ENCODE measurements at regions not wholly inside any gene's neighbourhood (a gene's known extent, or its start where the extent isn't known, plus 50 kb on each side); places are given as distances from the start of the nearest gene placed in this dataset.

GRCh38 chr19:31903979-31904378, 441.4 kb upstream of the ZNF507 start:
- Histone ChIP-seq H3K9ac (ENCODE audit: low read length) (no peak overlapping the region), H3K27ac (ENCODE audit: low read length) (no peak overlapping the region), H3K36me3 (replicated peaks; ENCODE audit: low read depth, low read length) (no peaks in the 10 kb centered on the region), H3K4me1 (ENCODE audit: low read length) (no peaks in the 10 kb centered on the region), H2AFZ (ENCODE audit: low read depth, low read length) (no peak overlapping the region), H4K20me1 (ENCODE audit: insufficient read depth, low read length) (no peaks in the 10 kb centered on the region), H3K9me3 (ENCODE audit: insufficient read depth, low read length) (no peaks in the 10 kb centered on the region; the same call in 1 of the 2 replicates), H3K4me2 (ENCODE audit: low read length) (no peak overlapping the region), H3K4me3 (ENCODE audit: low read length) (no peak overlapping the region), H3K27me3 (ENCODE audit: low read depth, low read length) (no peaks in the 10 kb centered on the region), H3K79me2 (ENCODE audit: low read length) (no peaks in the 10 kb centered on the region)
- TF ChIP-seq, protein P1, sequence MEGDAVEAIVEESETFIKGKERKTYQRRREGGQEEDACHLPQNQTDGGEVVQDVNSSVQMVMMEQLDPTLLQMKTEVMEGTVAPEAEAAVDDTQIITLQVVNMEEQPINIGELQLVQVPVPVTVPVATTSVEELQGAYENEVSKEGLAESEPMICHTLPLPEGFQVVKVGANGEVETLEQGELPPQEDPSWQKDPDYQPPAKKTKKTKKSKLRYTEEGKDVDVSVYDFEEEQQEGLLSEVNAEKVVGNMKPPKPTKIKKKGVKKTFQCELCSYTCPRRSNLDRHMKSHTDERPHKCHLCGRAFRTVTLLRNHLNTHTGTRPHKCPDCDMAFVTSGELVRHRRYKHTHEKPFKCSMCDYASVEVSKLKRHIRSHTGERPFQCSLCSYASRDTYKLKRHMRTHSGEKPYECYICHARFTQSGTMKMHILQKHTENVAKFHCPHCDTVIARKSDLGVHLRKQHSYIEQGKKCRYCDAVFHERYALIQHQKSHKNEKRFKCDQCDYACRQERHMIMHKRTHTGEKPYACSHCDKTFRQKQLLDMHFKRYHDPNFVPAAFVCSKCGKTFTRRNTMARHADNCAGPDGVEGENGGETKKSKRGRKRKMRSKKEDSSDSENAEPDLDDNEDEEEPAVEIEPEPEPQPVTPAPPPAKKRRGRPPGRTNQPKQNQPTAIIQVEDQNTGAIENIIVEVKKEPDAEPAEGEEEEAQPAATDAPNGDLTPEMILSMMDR (IDR thresholded peaks at IDR 0.05; ENCODE audit: low read depth, low read length): no peak
- no peak for TF ChIP-seq EZH2phosphoT487 (IDR thresholded peaks at IDR 0.05; ENCODE audit: low read depth)

- Histone ChIP-seq H3K9me3 (ENCODE audit: insufficient read depth, low read length) (no peaks in the 10 kb centered on the region; the same call in 1 of the 2 replicates), H3K4me3 (ENCODE audit: low read length) (no peak overlapping the region), H4K20me1 (ENCODE audit: insufficient read depth, low read length) (no peaks in the 10 kb centered on the region), H3K36me3 (replicated peaks; ENCODE audit: low read depth, low read length) (no peaks in the 10 kb centered on the region), H3K9ac (ENCODE audit: low read length) (no peak overlapping the region), H3K4me1 (ENCODE audit: low read length) (no peaks in the 10 kb centered on the region), H3K4me2 (ENCODE audit: low read length) (no peak overlapping the region), H3K27me3 (ENCODE audit: low read depth, low read length) (no peaks in the 10 kb centered on the region), H3K27ac (ENCODE audit: low read length) (no peak overlapping the region), H3K79me2 (ENCODE audit: low read length) (no peaks in the 10 kb centered on the region), H2AFZ (ENCODE audit: low read depth, low read length) (no peak overlapping the region)
- no peak for TF ChIP-seq EZH2phosphoT487 (IDR thresholded peaks at IDR 0.05; ENCODE audit: low read depth)
- TF ChIP-seq, protein P1 (IDR thresholded peaks at IDR 0.05; ENCODE audit: low read depth, low read length): no peak
These were observed 439.1 kb upstream of the ZNF507 start for GRCh38 chr19:31906111-31906871.

- no peak overlapping the region for H2AFZ ChIP-seq (ENCODE audit: low read depth, low read length)
- H3K27ac ChIP-seq (ENCODE audit: low read length): no peak overlapping the region
- no peak overlapping the region for H3K4me3 ChIP-seq (ENCODE audit: low read length)
- H3K4me2 ChIP-seq (ENCODE audit: low read length): no peak overlapping the region
- no peak for TF ChIP-seq EZH2phosphoT487 (IDR thresholded peaks at IDR 0.05; ENCODE audit: low read depth)
- TF ChIP-seq, protein P1 (IDR thresholded peaks at IDR 0.05; ENCODE audit: low read depth, low read length): no peak
- H3K9me3 ChIP-seq (ENCODE audit: insufficient read depth, low read length): no peaks in the 10 kb centered on the region
- no peaks in the 10 kb centered on the region for H3K27me3 ChIP-seq (ENCODE audit: low read depth, low read length)
- no peaks in the 10 kb centered on the region for H3K4me1 ChIP-seq (ENCODE audit: low read length)
- H3K9ac ChIP-seq (ENCODE audit: low read length): no peak overlapping the region
- no peaks in the 10 kb centered on the region for H4K20me1 ChIP-seq (ENCODE audit: insufficient read depth, low read length)
- H3K79me2 ChIP-seq (ENCODE audit: low read length): no peaks in the 10 kb centered on the region
- no peaks in the 10 kb centered on the region for H3K36me3 ChIP-seq (replicated peaks; ENCODE audit: low read depth, low read length)
These were observed 437.7 kb upstream of the ZNF507 start for GRCh38 chr19:31907661-31908060.

GRCh38 chr19:31908080-31908479, 437.3 kb upstream of the ZNF507 start:
- Histone ChIP-seq H3K4me2 (ENCODE audit: low read length) (no peak overlapping the region), H3K27ac (ENCODE audit: low read length) (no peak overlapping the region), H3K9me3 (ENCODE audit: insufficient read depth, low read length) (no peaks in the 10 kb centered on the region), H3K79me2 (ENCODE audit: low read length) (no peaks in the 10 kb centered on the region), H3K9ac (ENCODE audit: low read length) (no peak overlapping the region), H3K4me3 (ENCODE audit: low read length) (no peak overlapping the region), H2AFZ (ENCODE audit: low read depth, low read length) (no peak overlapping the region), H3K36me3 (replicated peaks; ENCODE audit: low read depth, low read length) (no peaks in the 10 kb centered on the region), H4K20me1 (ENCODE audit: insufficient read depth, low read length) (no peaks in the 10 kb centered on the region), H3K4me1 (ENCODE audit: low read length) (no peaks in the 10 kb centered on the region), H3K27me3 (ENCODE audit: low read depth, low read length) (no peaks in the 10 kb centered on the region)
- TF ChIP-seq EZH2phosphoT487 (IDR thresholded peaks at IDR 0.05; ENCODE audit: low read depth): no peak
- TF ChIP-seq, protein P1 (IDR thresholded peaks at IDR 0.05; ENCODE audit: low read depth, low read length): no peak

Data from OCI-LY3 (cell line).